Upper lobe of left lung (tissue), 6 donors: ENCODE measurements at regions not wholly inside any gene's neighbourhood (a gene's known extent, or its start where the extent isn't known, plus 50 kb on each side); places are given as distances from the start of the nearest gene placed in this dataset.

ENCODE experiments used
- ATAC-seq, 2 donors: fragments of 200-7000 bp; cut with Tn5 transposase; one replicate each; pipeline ENCODE4 v1.9.1; 2022; ENCODE audit warnings: mild to moderate bottlenecking in 2 of 2, moderate library complexity in 2 of 2; ENCODE audit not compliant: low FRiP score in 2 of 2
- DNase-seq, 2 donors: peaks; one replicate each; pipeline ENCODE4 v3.0.0-alpha.2; 2019 to 2020
- H3K27ac ChIP-seq, 4 donors: fragments of 200-600 bp; sonication (generic); one replicate each; pipeline ENCODE4 v1.5.1; 2016 to 2019
- H3K27me3 ChIP-seq, 4 donors: fragments of 200-600 bp; sonication (generic); one replicate each; pipeline ENCODE4 v1.5.1; 2017 to 2019
- H3K36me3 ChIP-seq, 4 donors: fragments of 200-600 bp; sonication (generic); one replicate each; pipeline ENCODE4 v1.5.1; 2016 to 2019
- H3K4me1 ChIP-seq, 4 donors: fragments of 200-600 bp; sonication (generic); one replicate each; pipeline ENCODE4 v1.5.1; 2018 to 2019
- H3K4me3 ChIP-seq, 4 donors: fragments of 200-600 bp; sonication (generic); one replicate each; pipeline ENCODE4 v1.5.1; 2017 to 2019; ENCODE audit warnings: mild to moderate bottlenecking in 2 of 4, moderate library complexity in 1 of 4
- H3K9me3 ChIP-seq, 4 donors: fragments of 200-600 bp; sonication (generic); one replicate each; pipeline ENCODE4 v1.5.1; 2018 to 2019
- CTCF ChIP-seq, 6 experiments: fragments of 450-650 bp in 4 of 6; fragments of 200-600 bp in 2 of 6; sonication (generic) in 2 of 6; IDR thresholded peaks; one replicate each; pipeline ENCODE4 v1.5.1; 2016 to 2019; ENCODE audit warnings: antibody characterized with exemption in 6 of 6
- EP300 ChIP-seq, 4 donors: sonication (generic); formaldehyde crosslinking; IDR thresholded peaks; one replicate each; pipeline ENCODE4 v1.5.1; 2017; ENCODE audit warnings: antibody characterized with exemption in 4 of 4, control low read depth in 2 of 4
- POLR2A ChIP-seq, 4 donors: fragments of 450-650 bp; IDR thresholded peaks; one replicate each; pipeline ENCODE4 v1.5.1; 2016 to 2017; ENCODE audit warnings: antibody characterized with exemption in 4 of 4, mild to moderate bottlenecking in 2 of 4
- POLR2AphosphoS5 ChIP-seq, 2 donors: sonication (generic); formaldehyde crosslinking; IDR thresholded peaks; one replicate each; pipeline ENCODE4 v1.5.1; 2017; ENCODE audit warnings: antibody characterized with exemption in 2 of 2
- WGBS, 2 donors: methylation state at CpG; one replicate each; pipeline ENCODE4 v1.1.5; 2017 to 2018; 5-methylcytosine and 5-hydroxymethylcytosine counted together
- donor health status: DM: no; HTN: no; CAD: no; lungs with moderate emphysema.
- donor health status: DM: no; HTN: yes; CAD: no; lungs with severe emphysema.

- 60 to 66% methylated on average over 4 of the region's 4 CpGs for WGBS, 2 donors
Measured at GRCh38 chr12:97140355-97140754, 233.3 kb downstream of the NEDD1 start.

GRCh38 chr12:97142737-97143410, 235.8 kb downstream of the NEDD1 start:
- ATAC-seq: no peak

More at GRCh38 chr12:97140355-97140754, 233.3 kb downstream of the NEDD1 start:
- Histone ChIP-seq H3K4me3 (no peak overlapping the region), H3K4me1 (no peaks in the 10 kb centered on the region), H3K36me3 (no peaks in the 10 kb centered on the region), H3K27me3 (no peaks in the 10 kb centered on the region), H3K27ac (no peak overlapping the region), H3K9me3 (no peaks in the 10 kb centered on the region)
- no peak for ATAC-seq
- no peak for DNase-seq
- TF ChIP-seq POLR2AphosphoS5 (IDR thresholded peaks at IDR 0.05): no peak
- TF ChIP-seq CTCF (IDR thresholded peaks at IDR 0.05): no peak
- no peak for TF ChIP-seq POLR2A (IDR thresholded peaks at IDR 0.05)
- TF ChIP-seq EP300 (IDR thresholded peaks at IDR 0.05): no peak

GRCh38 chr12:97148941-97149559, 242.0 kb downstream of the NEDD1 start:
- Histone ChIP-seq H3K4me3 (no peak overlapping the region), H3K27ac (no peak overlapping the region), H3K27me3 (no peaks in the 10 kb centered on the region), H3K36me3 (no peaks in the 10 kb centered on the region), H3K9me3 (no peaks in the 10 kb centered on the region), H3K4me1 (no peaks in the 10 kb centered on the region)
- ATAC-seq (peak; percentile 83 to 85), DNase-seq (peak; percentile 28 to 69)
- TF ChIP-seq CTCF (IDR thresholded peaks at IDR 0.05): peak; percentile 31 to 77 (median 56)
- TF ChIP-seq POLR2A (IDR thresholded peaks at IDR 0.05): no peak
- no peak for TF ChIP-seq POLR2AphosphoS5 (IDR thresholded peaks at IDR 0.05)
- TF ChIP-seq EP300 (IDR thresholded peaks at IDR 0.05): no peak
- WGBS, 2 donors: 54 to 69% methylated on average over 7 to 9 of the region's 9 CpGs

More at GRCh38 chr12:97142737-97143410, 235.8 kb downstream of the NEDD1 start:
- TF ChIP-seq POLR2A (IDR thresholded peaks at IDR 0.05): no peak
- no peak for TF ChIP-seq CTCF (IDR thresholded peaks at IDR 0.05)
- no peak for TF ChIP-seq POLR2AphosphoS5 (IDR thresholded peaks at IDR 0.05)
- no peak for TF ChIP-seq EP300 (IDR thresholded peaks at IDR 0.05)
- Histone ChIP-seq H3K27ac (no peak overlapping the region), H3K4me3 (no peak overlapping the region), H3K9me3 (no peaks in the 10 kb centered on the region), H3K4me1 (no peaks in the 10 kb centered on the region), H3K36me3 (no peaks in the 10 kb centered on the region), H3K27me3 (no peaks in the 10 kb centered on the region)
- no peak for DNase-seq
- WGBS, 2 donors: 50 to 54% methylated on average over 6 of the region's 6 CpGs

GRCh38 chr12:97151481-97151880, 244.4 kb downstream of the NEDD1 start:
- Histone ChIP-seq H3K27me3 (no peaks in the 10 kb centered on the region), H3K27ac (no peak overlapping the region), H3K9me3 (no peaks in the 10 kb centered on the region), H3K4me1 (no peaks in the 10 kb centered on the region), H3K4me3 (no peak overlapping the region), H3K36me3 (no peaks in the 10 kb centered on the region)
- ATAC-seq (no peak), DNase-seq (no peak)
- whole genome bisulfite sequencing, 2 donors: 25 to 78% methylated on average over 1 of the region's 1 CpG
- TF ChIP-seq CTCF (IDR thresholded peaks at IDR 0.05) (no peak), POLR2AphosphoS5 (IDR thresholded peaks at IDR 0.05) (no peak), EP300 (IDR thresholded peaks at IDR 0.05) (no peak), POLR2A (IDR thresholded peaks at IDR 0.05) (no peak)
